Liver (tissue), 8 donors: ENCODE measurements at regions not wholly inside any gene's neighbourhood (a gene's known extent, or its start where the extent isn't known, plus 50 kb on each side); places are given as distances from the start of the nearest gene placed in this dataset.

Source experiments
- DNase-seq: peaks from one replicate; pipeline ENCODE4 v3.0.0-alpha.2; 2017; ENCODE audit warnings: low spot score
- H3K27ac ChIP-seq, 2 donors: one replicate each; pipeline ENCODE4 v1.7.0; 2013; ENCODE audit warnings: inconsistent platforms in 2 of 2, low read length in 2 of 2, control low read depth in 1 of 2, low read depth in 1 of 2, mild to moderate bottlenecking in 1 of 2
- H3K27me3 ChIP-seq, 4 donors: one replicate each; pipeline versions ENCODE4 v1.6.1 to v1.7.0; 2013; ENCODE audit warnings: low read length in 3 of 4, inconsistent platforms in 1 of 4, mild to moderate bottlenecking in 1 of 4, moderate library complexity in 1 of 4; ENCODE audit not compliant: control insufficient read depth in 4 of 4, insufficient read depth in 4 of 4
- H3K36me3 ChIP-seq, 4 donors: one replicate each; pipeline versions ENCODE4 v1.6.1 to v1.7.0; 2013; ENCODE audit warnings: low read length in 3 of 4, mild to moderate bottlenecking in 3 of 4, low read depth in 1 of 4, moderate library complexity in 1 of 4; ENCODE audit not compliant: control insufficient read depth in 4 of 4, insufficient read depth in 3 of 4
- H3K4me1 ChIP-seq, 4 donors: one replicate each; pipeline versions ENCODE4 v1.6.1 to v1.7.0; 2013; ENCODE audit warnings: low read length in 3 of 4, mild to moderate bottlenecking in 3 of 4, moderate library complexity in 1 of 4; ENCODE audit not compliant: control insufficient read depth in 4 of 4, insufficient read depth in 4 of 4
- H3K4me3 ChIP-seq, 3 donors: one replicate each; pipeline versions ENCODE4 v1.6.1 to v1.7.0; 2013; ENCODE audit warnings: low read length in 3 of 3, control low read depth in 1 of 3, low read depth in 1 of 3, mild to moderate bottlenecking in 1 of 3
- H3K9ac ChIP-seq, 2 donors: one replicate each; pipeline ENCODE4 v1.7.0; 2013; ENCODE audit warnings: low read length in 2 of 2, mild to moderate bottlenecking in 2 of 2, moderate library complexity in 2 of 2, control low read depth in 1 of 2, low read depth in 1 of 2
- H3K9me3 ChIP-seq, 4 donors: one replicate each; pipeline versions ENCODE4 v1.6.1 to v1.7.0; 2013; ENCODE audit warnings: low read length in 3 of 4; ENCODE audit not compliant: control insufficient read depth in 4 of 4
- EGR1 ChIP-seq, 2 donors: IDR thresholded peaks; 2 replicates each; pipeline ENCODE4 v1.6.1; 2016 to 2018; ENCODE audit warnings: antibody characterized with exemption in 2 of 2, low read depth in 2 of 2
- FOXA1 ChIP-seq: IDR thresholded peaks from 2 replicates; pipeline ENCODE4 v1.6.1; 2016; ENCODE audit warnings: antibody characterized with exemption
- FOXA2 ChIP-seq: IDR thresholded peaks from 2 replicates; pipeline ENCODE4 v1.6.1; 2016; ENCODE audit warnings: antibody characterized with exemption
- GABPA ChIP-seq, 2 donors: IDR thresholded peaks in 1 of 2; conservative IDR thresholded peaks in 1 of 2; 2 replicates each; pipeline ENCODE4 v1.6.1; 2016; ENCODE audit warnings: antibody characterized with exemption in 2 of 2, mild to moderate bottlenecking in 1 of 2, moderate library complexity in 1 of 2
- HNF4A ChIP-seq, 2 donors: conservative IDR thresholded peaks; 2 replicates each; pipeline ENCODE4 v1.6.1; 2016; ENCODE audit warnings: antibody characterized with exemption in 2 of 2, mild to moderate bottlenecking in 2 of 2
- HNF4G ChIP-seq: IDR thresholded peaks from 2 replicates; pipeline ENCODE4 v1.6.1; 2016; ENCODE audit warnings: antibody characterized with exemption
- MAX ChIP-seq: IDR thresholded peaks from 2 replicates; pipeline ENCODE4 v1.6.1; 2016; ENCODE audit warnings: antibody characterized with exemption
- NR2F2 ChIP-seq: IDR thresholded peaks from 2 replicates; pipeline ENCODE4 v1.6.1; 2016; ENCODE audit warnings: antibody characterized with exemption
- RAD21 ChIP-seq, 2 donors: IDR thresholded peaks; 2 replicates each; pipeline ENCODE4 v1.6.1; 2016; ENCODE audit warnings: antibody characterized with exemption in 2 of 2, mild to moderate bottlenecking in 2 of 2
- REST ChIP-seq: IDR thresholded peaks from 2 replicates; pipeline ENCODE4 v1.6.1; 2016; ENCODE audit warnings: antibody characterized with exemption, mild to moderate bottlenecking
- RXRA ChIP-seq, 2 donors: IDR thresholded peaks; 2 replicates each; pipeline ENCODE4 v1.6.1; 2017 to 2018; ENCODE audit warnings: antibody characterized with exemption in 2 of 2, mild to moderate bottlenecking in 1 of 2
- SP1 ChIP-seq: IDR thresholded peaks from 2 replicates; pipeline ENCODE4 v1.6.1; 2018; ENCODE audit warnings: antibody characterized with exemption, mild to moderate bottlenecking
- TAF1 ChIP-seq: conservative IDR thresholded peaks from 2 replicates; pipeline ENCODE4 v1.6.1; 2016; ENCODE audit warnings: antibody characterized with exemption, mild to moderate bottlenecking
- YY1 ChIP-seq: IDR thresholded peaks from 2 replicates; pipeline ENCODE4 v1.6.1; 2016; ENCODE audit warnings: antibody characterized with exemption, mild to moderate bottlenecking
- ZBTB33 ChIP-seq: IDR thresholded peaks from 2 replicates; pipeline ENCODE4 v1.6.1; 2016; ENCODE audit warnings: antibody characterized with exemption
- WGBS: extraction: QIAGEN DNeasy Blood & Tissue Kit; methylation state at CpG from one replicate; pipeline ENCODE4 v1.1.7; 2013; 5-methylcytosine and 5-hydroxymethylcytosine counted together
- TF ChIP-seq, protein P1 (sequence below): fragments of 150-350 bp; IDR thresholded peaks from 2 replicates; pipeline ENCODE4 v1.5.1; 2017; ENCODE audit warnings: improper control_type of control experiment, low read depth, low read length; ENCODE audit not compliant: missing input control
- donor health status: healthy.
- donor health status: healthy.
- donor health status: healthy.
- donor health status: healthy.
- donor health status: healthy.

- peak; percentile 94 to 97 for TF ChIP-seq RAD21 (IDR thresholded peaks at IDR 0.05)
- no peak for TF ChIP-seq ZBTB33
- TF ChIP-seq, protein P1, sequence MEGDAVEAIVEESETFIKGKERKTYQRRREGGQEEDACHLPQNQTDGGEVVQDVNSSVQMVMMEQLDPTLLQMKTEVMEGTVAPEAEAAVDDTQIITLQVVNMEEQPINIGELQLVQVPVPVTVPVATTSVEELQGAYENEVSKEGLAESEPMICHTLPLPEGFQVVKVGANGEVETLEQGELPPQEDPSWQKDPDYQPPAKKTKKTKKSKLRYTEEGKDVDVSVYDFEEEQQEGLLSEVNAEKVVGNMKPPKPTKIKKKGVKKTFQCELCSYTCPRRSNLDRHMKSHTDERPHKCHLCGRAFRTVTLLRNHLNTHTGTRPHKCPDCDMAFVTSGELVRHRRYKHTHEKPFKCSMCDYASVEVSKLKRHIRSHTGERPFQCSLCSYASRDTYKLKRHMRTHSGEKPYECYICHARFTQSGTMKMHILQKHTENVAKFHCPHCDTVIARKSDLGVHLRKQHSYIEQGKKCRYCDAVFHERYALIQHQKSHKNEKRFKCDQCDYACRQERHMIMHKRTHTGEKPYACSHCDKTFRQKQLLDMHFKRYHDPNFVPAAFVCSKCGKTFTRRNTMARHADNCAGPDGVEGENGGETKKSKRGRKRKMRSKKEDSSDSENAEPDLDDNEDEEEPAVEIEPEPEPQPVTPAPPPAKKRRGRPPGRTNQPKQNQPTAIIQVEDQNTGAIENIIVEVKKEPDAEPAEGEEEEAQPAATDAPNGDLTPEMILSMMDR: peak; percentile 76
- no peak for TF ChIP-seq MAX
- no peak for TF ChIP-seq REST
- Histone ChIP-seq H3K27me3 (peaks cover 0 to 6% (median 0%) of the 10 kb centered on the region in 4 donors), H3K4me3 (no peak overlapping the region), H3K9me3 (no peaks in the 10 kb centered on the region), H3K4me1 (no peaks in the 10 kb centered on the region), H3K27ac (no peak overlapping the region), H3K36me3 (no peaks in the 10 kb centered on the region), H3K9ac (no peak overlapping the region)
- WGBS: 7% methylated on average over 12 of the region's 12 CpGs
- DNase-seq: peak; percentile 37
Measured at GRCh38 chr4:18593297-18594002, 571.9 kb upstream of the LCORL start.

DNA sequence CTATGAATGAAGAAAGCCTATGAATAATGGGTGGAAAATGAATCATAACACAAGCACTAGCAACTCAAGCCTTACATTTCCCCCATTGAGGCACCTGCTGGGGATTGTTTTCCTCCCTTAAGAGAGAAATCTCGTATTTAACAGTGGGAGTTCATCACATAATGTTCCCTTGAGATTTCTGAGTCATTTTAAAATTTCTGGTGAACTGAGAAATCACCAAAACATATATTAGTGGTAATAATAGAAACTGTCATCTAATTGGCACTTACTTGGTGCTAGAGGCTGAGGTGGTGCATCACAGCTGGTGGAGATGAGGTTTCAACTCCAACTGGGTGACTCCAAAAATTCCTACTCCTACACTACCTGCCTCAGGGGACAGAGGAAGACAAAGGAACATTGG lies 561.3 kb upstream of the LCORL start:
- Histone ChIP-seq H3K9me3 (no peaks in the 10 kb centered on the region), H3K36me3 (no peaks in the 10 kb centered on the region), H3K27me3 (peaks cover 0 to 3% (median 0%) of the 10 kb centered on the region in 4 donors), H3K27ac (no peak overlapping the region), H3K4me1 (no peaks in the 10 kb centered on the region), H3K4me3 (no peak overlapping the region), H3K9ac (no peak overlapping the region)
- no peak for TF ChIP-seq RXRA (IDR thresholded peaks at IDR 0.05)
- TF ChIP-seq FOXA1: no peak
- TF ChIP-seq NR2F2: no peak
- no peak for TF ChIP-seq HNF4G
- no peak for TF ChIP-seq GABPA (IDR thresholded peaks at IDR 0.05 in 1 of 2, conservative IDR thresholded peaks at IDR 0.05 in 1 of 2)
- no peak for TF ChIP-seq FOXA2
- TF ChIP-seq EGR1 (IDR thresholded peaks at IDR 0.05; ENCODE audit: low read depth in 2 of 2): no peak
- TF ChIP-seq ZBTB33: no peak
- TF ChIP-seq MAX: no peak
- TF ChIP-seq REST: no peak
- TF ChIP-seq TAF1: no peak
- TF ChIP-seq YY1: no peak
- TF ChIP-seq SP1: no peak
- TF ChIP-seq HNF4A (conservative IDR thresholded peaks at IDR 0.05): no peak
- no peak for DNase-seq
- 48% methylated on average over 1 of the region's 1 CpG for WGBS
